H9 (cell line): ENCODE measurements at regions not wholly inside any gene's neighbourhood (a gene's known extent, or its start where the extent isn't known, plus 50 kb on each side); places are given as distances from the start of the nearest gene placed in this dataset.

ENCODE experiments used
- DNase-seq: peaks from one replicate; pipeline ENCODE4 v3.0.0-alpha.2; 2017
- H2AFZ ChIP-seq: one replicate; pipeline ENCODE4 v1.6.1; 2013; ENCODE audit warnings: mild to moderate bottlenecking, low read length, control low read depth, moderate library complexity
- H2AK5ac ChIP-seq: 2 replicates; pipeline ENCODE4 v1.6.1; 2013; ENCODE audit warnings: low read length, control low read depth, mixed read lengths; ENCODE audit not compliant: insufficient read length
- H2BK120ac ChIP-seq: one replicate; pipeline ENCODE4 v1.6.1; 2013; ENCODE audit warnings: low read depth, mild to moderate bottlenecking, low read length, control low read depth, inconsistent platforms; ENCODE audit not compliant: poor library complexity, severe bottlenecking
- H2BK12ac ChIP-seq: 2 replicates; pipeline ENCODE4 v1.6.1; 2013; ENCODE audit warnings: low read length, control low read depth, mixed read lengths, low read depth; ENCODE audit not compliant: insufficient read length
- H2BK15ac ChIP-seq: 2 replicates; pipeline ENCODE4 v1.6.1; 2013; ENCODE audit warnings: low read depth, low read length, control low read depth
- H2BK20ac ChIP-seq: one replicate; pipeline ENCODE4 v1.6.1; 2013; ENCODE audit warnings: low read depth, mild to moderate bottlenecking, low read length, control low read depth, inconsistent platforms; ENCODE audit not compliant: poor library complexity, severe bottlenecking
- H2BK5ac ChIP-seq: 2 replicates; pipeline ENCODE4 v1.6.1; 2013; ENCODE audit warnings: low read length, control low read depth, mixed read lengths; ENCODE audit not compliant: insufficient read length
- H3K14ac ChIP-seq: 2 replicates; pipeline ENCODE4 v1.6.1; 2013; ENCODE audit warnings: low read length, control low read depth; ENCODE audit not compliant: insufficient read depth
- H3K18ac ChIP-seq: 2 replicates; pipeline ENCODE4 v1.6.1; 2013; ENCODE audit warnings: low read depth, mild to moderate bottlenecking, mixed read lengths, low read length, control low read depth; ENCODE audit not compliant: insufficient read length
- H3K23ac ChIP-seq: 2 replicates; pipeline ENCODE4 v1.6.1; 2013; ENCODE audit warnings: low read length, control low read depth, mixed read lengths, low read depth; ENCODE audit not compliant: insufficient read length
- H3K23me2 ChIP-seq: 2 replicates; pipeline ENCODE4 v1.6.1; 2013; ENCODE audit warnings: low read depth, mild to moderate bottlenecking, mixed read lengths, low read length, control low read depth; ENCODE audit not compliant: insufficient read length, poor library complexity, severe bottlenecking
- H3K27ac ChIP-seq: 2 replicates; pipeline ENCODE4 v1.5.1; 2013; ENCODE audit warnings: low read length, control low read depth, mixed read lengths, low read depth; ENCODE audit not compliant: insufficient read length
- H3K27me3 ChIP-seq: 2 replicates; pipeline ENCODE4 v1.6.1; 2013; ENCODE audit warnings: low read length, control low read depth, inconsistent platforms; ENCODE audit not compliant: insufficient read depth
- H3K4ac ChIP-seq: 2 replicates; pipeline ENCODE4 v1.6.1; 2013; ENCODE audit warnings: low read depth, mild to moderate bottlenecking, control low read depth, inconsistent platforms, low read length, moderate library complexity
- H3K4me1 ChIP-seq: 2 replicates; pipeline ENCODE4 v1.6.1; 2013; ENCODE audit warnings: low read length, control low read depth, inconsistent platforms; ENCODE audit not compliant: insufficient read depth
- H3K4me2 ChIP-seq: 2 replicates; pipeline ENCODE4 v1.6.1; 2013; ENCODE audit warnings: low read length, control low read depth, mixed read lengths; ENCODE audit not compliant: insufficient read length, insufficient read depth
- H3K56ac ChIP-seq: 2 replicates; pipeline ENCODE4 v1.6.1; 2013; ENCODE audit warnings: low read depth, mild to moderate bottlenecking, mixed read lengths, low read length, control low read depth; ENCODE audit not compliant: insufficient read length
- H3K79me1 ChIP-seq: 2 replicates; pipeline ENCODE4 v1.6.1; 2013; ENCODE audit warnings: low read depth, mild to moderate bottlenecking, moderate library complexity, low read length, control low read depth, inconsistent platforms; ENCODE audit not compliant: insufficient read depth, poor library complexity, severe bottlenecking
- H3K79me2 ChIP-seq: 2 replicates; pipeline ENCODE4 v1.6.1; 2013; ENCODE audit warnings: low read length, control low read depth, inconsistent platforms; ENCODE audit not compliant: insufficient read depth
- H3K9ac ChIP-seq: 2 replicates; pipeline ENCODE4 v1.6.1; 2013; ENCODE audit warnings: low read length, control low read depth, mixed read lengths; ENCODE audit not compliant: insufficient read length; ENCODE audit errors: extremely low read depth
- H3K9me3 ChIP-seq: one replicate; pipeline ENCODE4 v1.6.1; 2013; ENCODE audit warnings: low read depth, low read length, inconsistent platforms; ENCODE audit not compliant: control insufficient read depth
- H3T11ph ChIP-seq: one replicate; pipeline ENCODE4 v1.6.1; 2013; ENCODE audit warnings: mild to moderate bottlenecking, low read length, control low read depth, inconsistent platforms
- H4K20me1 ChIP-seq: one replicate; pipeline ENCODE4 v1.6.1; 2013; ENCODE audit not compliant: control insufficient read depth, insufficient read length, insufficient read depth
- H4K5ac ChIP-seq: 2 replicates; pipeline ENCODE4 v1.6.1; 2013; ENCODE audit warnings: low read depth, mild to moderate bottlenecking, mixed read lengths, low read length, control low read depth; ENCODE audit not compliant: insufficient read length
- H4K8ac ChIP-seq: replicated peaks from 2 replicates; pipeline ENCODE4 v1.6.1; 2013; ENCODE audit warnings: low read length, control low read depth, mixed read lengths, low read depth; ENCODE audit not compliant: insufficient read length
- H4K91ac ChIP-seq: 2 replicates; pipeline ENCODE4 v1.6.1; 2013; ENCODE audit warnings: low read depth, mild to moderate bottlenecking, moderate library complexity, mixed read lengths, low read length, control low read depth; ENCODE audit not compliant: insufficient read length
- H3K27ac Mint-ChIP-seq, 3 experiments: 2 replicates in 2 of 3; 3 replicates in 1 of 3; pipeline ENCODE4 v1.8.0; 2020 to 2021; ENCODE audit warnings: mixed read lengths in 3 of 3, mild to moderate bottlenecking in 1 of 3, moderate library complexity in 1 of 3
- H3K27me3 Mint-ChIP-seq: 2 replicates; pipeline ENCODE4 v1.8.0; 2021; ENCODE audit warnings: low read depth, mild to moderate bottlenecking, moderate library complexity, mixed read lengths
- H3K36me3 Mint-ChIP-seq, 3 experiments: 2 replicates in 2 of 3; 3 replicates in 1 of 3; pipeline ENCODE4 v1.8.0; 2020 to 2021; ENCODE audit warnings: low read depth in 3 of 3, mixed read lengths in 3 of 3; ENCODE audit not compliant: insufficient read depth in 1 of 3
- H3K4me1 Mint-ChIP-seq, 2 experiments: 2 replicates each; pipeline ENCODE4 v1.8.0; 2020; ENCODE audit warnings: mixed read lengths in 2 of 2
- H3K4me3 Mint-ChIP-seq, 2 experiments: 2 replicates in 1 of 2; 3 replicates in 1 of 2; pipeline ENCODE4 v1.8.0; 2020 to 2021; ENCODE audit warnings: mild to moderate bottlenecking in 2 of 2, mixed read lengths in 2 of 2, moderate library complexity in 1 of 2
- H3K9me3 Mint-ChIP-seq, 2 experiments: 2 replicates in 1 of 2; 3 replicates in 1 of 2; pipeline ENCODE4 v1.8.0; 2020; ENCODE audit warnings: mild to moderate bottlenecking in 2 of 2, mixed read lengths in 2 of 2, moderate library complexity in 1 of 2
- WGBS: extraction: QIAGEN DNeasy Blood & Tissue Kit; methylation state at CpG from one replicate; pipeline ENCODE4 v1.1.7; 2013; ENCODE audit warnings: missing lambda C conversion rate, low lambda C conversion rate, mixed read lengths; ENCODE audit not compliant: insufficient read length; ENCODE audit errors: extremely low coverage; 5-methylcytosine and 5-hydroxymethylcytosine counted together
- TF ChIP-seq, protein P1 (sequence below): fragments of 200-600 bp; sonication (generic); conservative IDR thresholded peaks from 3 replicates; pipeline ENCODE4 v1.8.0; 2021; ENCODE audit warnings: antibody characterized with exemption, mild to moderate bottlenecking

GRCh38 chr7:67519171-67519570 lies 522.5 kb downstream of the TYW1 start:
- no peak overlapping the region for H2AK5ac ChIP-seq
- H2BK120ac ChIP-seq = no peak overlapping the region
- H3K4ac ChIP-seq = no peak overlapping the region
- no peak overlapping the region for H3T11ph ChIP-seq
- no peaks in the 10 kb centered on the region for H3K27me3 ChIP-seq
- no peak overlapping the region for H3K4me2 ChIP-seq
- no peaks in the 10 kb centered on the region for H3K79me1 ChIP-seq
- no peak overlapping the region for H3K23ac ChIP-seq
- H2BK15ac ChIP-seq = no peak overlapping the region
- no peaks in the 10 kb centered on the region for H3K79me2 ChIP-seq
- no peaks in the 10 kb centered on the region for H3K23me2 ChIP-seq
- H4K91ac ChIP-seq = no peak overlapping the region
- no peak overlapping the region for H3K27ac Mint-ChIP-seq
- H3K9me3 ChIP-seq = peaks cover 9% of the 10 kb centered on the region
- no peak overlapping the region for H3K4me3 Mint-ChIP-seq
- H4K5ac ChIP-seq = no peak overlapping the region
- H3K27ac ChIP-seq = no peak overlapping the region
- H3K18ac ChIP-seq = no peak overlapping the region
- WGBS = no CpG with 5 or more reads among the region's 3 CpGs
- no peaks in the 10 kb centered on the region; the same call in 1 of the 2 replicates for H3K4me1 ChIP-seq
- peaks cover 1% of the 10 kb centered on the region; the same call in 1 of the 2 replicates for H3K27me3 Mint-ChIP-seq
- H2AFZ ChIP-seq = no peak overlapping the region
- H2BK20ac ChIP-seq = no peak overlapping the region
- DNase-seq = no peak
- H3K14ac ChIP-seq = no peak overlapping the region
- H4K8ac ChIP-seq = no peak overlapping the region
- peaks cover 29 to 46% (median 31%) of the 10 kb centered on the region in 3 experiments for H3K36me3 Mint-ChIP-seq
- H2BK12ac ChIP-seq = no peak overlapping the region
- no peak overlapping the region for H3K9ac ChIP-seq
- H4K20me1 ChIP-seq = no peaks in the 10 kb centered on the region
- H3K4me1 Mint-ChIP-seq = peaks cover 6 to 18% of the 10 kb centered on the region in 2 experiments; a peak in 3 of 4 replicates
- peaks cover 43 to 47% of the 10 kb centered on the region in 2 experiments for H3K9me3 Mint-ChIP-seq
- TF ChIP-seq, protein P1, sequence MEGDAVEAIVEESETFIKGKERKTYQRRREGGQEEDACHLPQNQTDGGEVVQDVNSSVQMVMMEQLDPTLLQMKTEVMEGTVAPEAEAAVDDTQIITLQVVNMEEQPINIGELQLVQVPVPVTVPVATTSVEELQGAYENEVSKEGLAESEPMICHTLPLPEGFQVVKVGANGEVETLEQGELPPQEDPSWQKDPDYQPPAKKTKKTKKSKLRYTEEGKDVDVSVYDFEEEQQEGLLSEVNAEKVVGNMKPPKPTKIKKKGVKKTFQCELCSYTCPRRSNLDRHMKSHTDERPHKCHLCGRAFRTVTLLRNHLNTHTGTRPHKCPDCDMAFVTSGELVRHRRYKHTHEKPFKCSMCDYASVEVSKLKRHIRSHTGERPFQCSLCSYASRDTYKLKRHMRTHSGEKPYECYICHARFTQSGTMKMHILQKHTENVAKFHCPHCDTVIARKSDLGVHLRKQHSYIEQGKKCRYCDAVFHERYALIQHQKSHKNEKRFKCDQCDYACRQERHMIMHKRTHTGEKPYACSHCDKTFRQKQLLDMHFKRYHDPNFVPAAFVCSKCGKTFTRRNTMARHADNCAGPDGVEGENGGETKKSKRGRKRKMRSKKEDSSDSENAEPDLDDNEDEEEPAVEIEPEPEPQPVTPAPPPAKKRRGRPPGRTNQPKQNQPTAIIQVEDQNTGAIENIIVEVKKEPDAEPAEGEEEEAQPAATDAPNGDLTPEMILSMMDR = no peak
- no peak overlapping the region for H3K56ac ChIP-seq
- no peak overlapping the region for H2BK5ac ChIP-seq
